22Rv1 (cell line): ENCODE measurements at regions not wholly inside any gene's neighbourhood (a gene's known extent, or its start where the extent isn't known, plus 50 kb on each side); places are given as distances from the start of the nearest gene placed in this dataset.
"Not testable (repeated sequence)": the region's sequence is repeated elsewhere in the genome, so short reads cannot be mapped to it uniquely, and the experiment has no call there.

ENCODE experiments used
- H3K27ac ChIP-seq: fragments of 450-650 bp; 2 replicates; pipeline ENCODE4 v1.5.1; 2017
- CTCF ChIP-seq: fragments of 450-650 bp; IDR thresholded peaks from 2 replicates; pipeline ENCODE4 v1.5.1; 2017; ENCODE audit warnings: mild to moderate bottlenecking
- ZFX ChIP-seq: fragments of 450-650 bp; IDR thresholded peaks from 2 replicates; pipeline ENCODE4 v1.6.1; 2017; ENCODE audit warnings: antibody characterized with exemption, borderline replicate concordance

GRCh38 chr7:46054272-46054671, 133.2 kb upstream of the IGFBP3 start:
- H3K27ac ChIP-seq, result no peak overlapping the region
- TF ChIP-seq CTCF, result no peak
- no peak for TF ChIP-seq ZFX

GRCh38 chr7:46047581-46047980, 126.5 kb upstream of the IGFBP3 start:
- TF ChIP-seq CTCF, result no peak
- TF ChIP-seq ZFX, result no peak
- no peak overlapping the region for H3K27ac ChIP-seq

- H3K27ac ChIP-seq, result not testable (repeated sequence)
These were observed 122.3 kb upstream of the IGFBP3 start for GRCh38 chr7:46043338-46043737.

GRCh38 chr7:46039813-46040212, 118.7 kb upstream of the IGFBP3 start:
- H3K27ac ChIP-seq, result not testable (repeated sequence)

- TF ChIP-seq ZFX (no peak), CTCF (no peak)
- no peak overlapping the region for H3K27ac ChIP-seq
These were observed 114.1 kb upstream of the IGFBP3 start for GRCh38 chr7:46035166-46035565.

GRCh38 chr7:46034056-46034768, 113.1 kb upstream of the IGFBP3 start:
- TF ChIP-seq CTCF, result no peak
- no peak for TF ChIP-seq ZFX
- H3K27ac ChIP-seq, result no peak overlapping the region

GRCh38 chr7:46033592-46033991, 112.5 kb upstream of the IGFBP3 start:
- TF ChIP-seq ZFX (no peak), CTCF (no peak)
- H3K27ac ChIP-seq, result no peak overlapping the region

- H3K27ac ChIP-seq, result no peak overlapping the region
- TF ChIP-seq CTCF (no peak), ZFX (no peak)
These were observed 111.9 kb upstream of the IGFBP3 start for GRCh38 chr7:46032942-46033341.
